ENCODE measurements at regions not wholly inside any gene's neighbourhood (a gene's known extent, or its start where the extent isn't known, plus 50 kb on each side); places are given as distances from the start of the nearest gene placed in this dataset.
A peak's percentile ranks its signal among the peaks of the same experiment; 100 is the strongest.

GRCh38 chr2:58428096-58429013 lies 187.2 kb upstream of the FANCL start:
- peaks cover 7% of the 10 kb centered on the region for H3K4me1 ChIP-seq (ENCODE audit: insufficient read depth, low read length)
- DNase-seq = no peak
- Mint-ChIP-seq H3K27me3 (peaks cover 19 to 30% of the 10 kb centered on the region in 2 donors), H3K36me3 (no peaks in the 10 kb centered on the region), H3K4me3 (peak overlapping the region in 3 of 8 donors; percentile 24 to 32 (median 27)), H3K4me1 (peaks cover 3 to 13% (median 3%) of the 10 kb centered on the region in 4 donors), H3K27ac (no peak overlapping the region), H3K9me3 (peaks cover 0 to 3% (median 0%) of the 10 kb centered on the region in 8 donors)
- no peaks in the 10 kb centered on the region for H3K27me3 ChIP-seq (ENCODE audit: insufficient read depth, low read length)
- POLR2A ChIA-PET (ENCODE audit: partially characterized antibody) = no interaction called here
- no peak overlapping the region for H3K27ac ChIP-seq (ENCODE audit: low read depth, low read length)
- CTCF ChIA-PET (ENCODE audit: partially characterized antibody) = interaction anchor here (0.6 kb wide), 1 partner anchor 1116 kb away, joined by 3 read pairs; no protein-coding TSS in a partner anchor
- H3K9me3 ChIP-seq (ENCODE audit: control insufficient read depth in 1 of 2, low read length in 2 of 2) = no peaks in the 10 kb centered on the region
- no peaks in the 10 kb centered on the region for H3K36me3 ChIP-seq (ENCODE audit: insufficient read depth, low read length)
- intact Hi-C loops (cut with micrococcal nuclease) = no loop called here
- H3K4me3 ChIP-seq (ENCODE audit: low read length in 2 of 2) = no peak overlapping the region

- Mint-ChIP-seq H3K9me3 (peaks cover 0 to 3% (median 0%) of the 10 kb centered on the region in 8 donors), H3K4me3 (peak overlapping the region in 6 of 8 donors; percentile 10 to 32 (median 21)), H3K36me3 (no peaks in the 10 kb centered on the region), H3K27me3 (peaks cover 19 to 30% of the 10 kb centered on the region in 2 donors), H3K27ac (no peak overlapping the region), H3K4me1 (peaks cover 3 to 13% (median 3%) of the 10 kb centered on the region in 4 donors)
- intact Hi-C loops (cut with micrococcal nuclease) = no loop called here
- Histone ChIP-seq H3K4me1 (ENCODE audit: insufficient read depth, low read length) (peaks cover 7% of the 10 kb centered on the region), H3K36me3 (ENCODE audit: insufficient read depth, low read length) (no peaks in the 10 kb centered on the region), H3K27me3 (ENCODE audit: insufficient read depth, low read length) (no peaks in the 10 kb centered on the region), H3K4me3 (ENCODE audit: low read length in 2 of 2) (no peak overlapping the region), H3K27ac (ENCODE audit: low read depth, low read length) (no peak overlapping the region), H3K9me3 (ENCODE audit: control insufficient read depth in 1 of 2, low read length in 2 of 2) (no peaks in the 10 kb centered on the region)
- DNase-seq = no peak
- ChIA-PET POLR2A (ENCODE audit: partially characterized antibody) (no interaction called here), CTCF (ENCODE audit: partially characterized antibody) (interaction anchor here (0.6 kb wide), 1 partner anchor 1116 kb away, joined by 3 read pairs; no protein-coding TSS in a partner anchor)
Observed at GRCh38 chr2:58427572-58428095, 186.5 kb upstream of the FANCL start.

GRCh38 chr2:58425368-58425767 lies 184.2 kb upstream of the FANCL start:
- no peak overlapping the region for H3K27ac Mint-ChIP-seq
- H3K4me3 ChIP-seq (ENCODE audit: low read length in 2 of 2) = no peak overlapping the region

GRCh38 chr2:58419983-58420382 lies 178.9 kb upstream of the FANCL start:
- ChIA-PET POLR2A (ENCODE audit: partially characterized antibody) (no interaction called here), CTCF (ENCODE audit: partially characterized antibody) (no interaction called here)
- H3K36me3 Mint-ChIP-seq = no peaks in the 10 kb centered on the region
- DNase-seq = no peak
- no peaks in the 10 kb centered on the region for H3K4me1 Mint-ChIP-seq
- H3K9me3 ChIP-seq (ENCODE audit: control insufficient read depth in 1 of 2, low read length in 2 of 2) = no peaks in the 10 kb centered on the region
- no peak overlapping the region for H3K27ac ChIP-seq (ENCODE audit: low read depth, low read length)
- H3K9me3 Mint-ChIP-seq = no peaks in the 10 kb centered on the region
- no peak overlapping the region for H3K27ac Mint-ChIP-seq
- no peak overlapping the region for H3K4me3 Mint-ChIP-seq
- H3K4me1 ChIP-seq (ENCODE audit: insufficient read depth, low read length) = no peaks in the 10 kb centered on the region
- no peaks in the 10 kb centered on the region for H3K36me3 ChIP-seq (ENCODE audit: insufficient read depth, low read length)
- intact Hi-C loops (cut with micrococcal nuclease) = no loop called here
- no peaks in the 10 kb centered on the region for H3K27me3 ChIP-seq (ENCODE audit: insufficient read depth, low read length)
- peaks cover 1 to 4% of the 10 kb centered on the region in 2 donors for H3K27me3 Mint-ChIP-seq
- H3K4me3 ChIP-seq (ENCODE audit: low read length in 2 of 2) = no peak overlapping the region

More at GRCh38 chr2:58425368-58425767, 184.2 kb upstream of the FANCL start:
- Histone ChIP-seq H3K36me3 (ENCODE audit: insufficient read depth, low read length) (no peaks in the 10 kb centered on the region), H3K9me3 (ENCODE audit: control insufficient read depth in 1 of 2, low read length in 2 of 2) (no peaks in the 10 kb centered on the region), H3K27me3 (ENCODE audit: insufficient read depth, low read length) (no peaks in the 10 kb centered on the region), H3K4me1 (ENCODE audit: insufficient read depth, low read length) (peaks cover 7% of the 10 kb centered on the region), H3K27ac (ENCODE audit: low read depth, low read length) (no peak overlapping the region)
- Mint-ChIP-seq H3K27me3 (peaks cover 20 to 30% of the 10 kb centered on the region in 2 donors), H3K4me1 (peaks cover 3 to 13% (median 3%) of the 10 kb centered on the region in 4 donors), H3K4me3 (no peak overlapping the region), H3K36me3 (no peaks in the 10 kb centered on the region), H3K9me3 (peaks cover 0 to 3% (median 0%) of the 10 kb centered on the region in 8 donors)
- ChIA-PET POLR2A (ENCODE audit: partially characterized antibody) (no interaction called here), CTCF (ENCODE audit: partially characterized antibody) (no interaction called here)
- DNase-seq = no peak
- intact Hi-C loops (cut with micrococcal nuclease) = no loop called here

- Histone ChIP-seq H3K9me3 (ENCODE audit: control insufficient read depth in 1 of 2, low read length in 2 of 2) (no peaks in the 10 kb centered on the region), H3K4me3 (ENCODE audit: low read length in 2 of 2) (no peak overlapping the region), H3K27ac (ENCODE audit: low read depth, low read length) (no peak overlapping the region), H3K27me3 (ENCODE audit: insufficient read depth, low read length) (no peaks in the 10 kb centered on the region), H3K36me3 (ENCODE audit: insufficient read depth, low read length) (no peaks in the 10 kb centered on the region), H3K4me1 (ENCODE audit: insufficient read depth, low read length) (no peaks in the 10 kb centered on the region)
- Mint-ChIP-seq H3K4me1 (no peaks in the 10 kb centered on the region), H3K36me3 (no peaks in the 10 kb centered on the region), H3K27ac (no peak overlapping the region), H3K9me3 (no peaks in the 10 kb centered on the region), H3K27me3 (peaks cover 1 to 2% of the 10 kb centered on the region in 2 donors), H3K4me3 (no peak overlapping the region)
- no peak for DNase-seq
- ChIA-PET CTCF (ENCODE audit: partially characterized antibody) (no interaction called here), POLR2A (ENCODE audit: partially characterized antibody) (no interaction called here)
- intact Hi-C loops (cut with micrococcal nuclease) = no loop called here
Observed at GRCh38 chr2:58416696-58417095, 175.6 kb upstream of the FANCL start.

- Mint-ChIP-seq H3K9me3 (no peaks in the 10 kb centered on the region), H3K36me3 (no peaks in the 10 kb centered on the region), H3K4me1 (no peaks in the 10 kb centered on the region), H3K4me3 (no peak overlapping the region), H3K27ac (no peak overlapping the region), H3K27me3 (no peaks in the 10 kb centered on the region)
- Histone ChIP-seq H3K4me3 (ENCODE audit: low read length in 2 of 2) (no peak overlapping the region), H3K27ac (ENCODE audit: low read depth, low read length) (no peak overlapping the region), H3K36me3 (ENCODE audit: insufficient read depth, low read length) (no peaks in the 10 kb centered on the region), H3K4me1 (ENCODE audit: insufficient read depth, low read length) (no peaks in the 10 kb centered on the region), H3K27me3 (ENCODE audit: insufficient read depth, low read length) (no peaks in the 10 kb centered on the region), H3K9me3 (ENCODE audit: control insufficient read depth in 1 of 2, low read length in 2 of 2) (no peaks in the 10 kb centered on the region)
- intact Hi-C loops (cut with micrococcal nuclease) = no loop called here
- no peak for DNase-seq
- ChIA-PET POLR2A (ENCODE audit: partially characterized antibody) (no interaction called here), CTCF (ENCODE audit: partially characterized antibody) (no interaction called here)
Observed at GRCh38 chr2:58414506-58414905, 173.4 kb upstream of the FANCL start.

- Histone ChIP-seq H3K9me3 (ENCODE audit: control insufficient read depth in 1 of 2, low read length in 2 of 2) (no peaks in the 10 kb centered on the region), H3K27ac (ENCODE audit: low read depth, low read length) (no peak overlapping the region), H3K4me1 (ENCODE audit: insufficient read depth, low read length) (no peaks in the 10 kb centered on the region), H3K36me3 (ENCODE audit: insufficient read depth, low read length) (no peaks in the 10 kb centered on the region), H3K4me3 (ENCODE audit: low read length in 2 of 2) (no peak overlapping the region), H3K27me3 (ENCODE audit: insufficient read depth, low read length) (no peaks in the 10 kb centered on the region)
- Mint-ChIP-seq H3K4me1 (no peaks in the 10 kb centered on the region), H3K36me3 (no peaks in the 10 kb centered on the region), H3K4me3 (no peak overlapping the region), H3K27me3 (peaks cover 0 to 1% of the 10 kb centered on the region in 2 donors), H3K27ac (no peak overlapping the region), H3K9me3 (no peaks in the 10 kb centered on the region)
- DNase-seq = no peak
- ChIA-PET POLR2A (ENCODE audit: partially characterized antibody) (no interaction called here), CTCF (ENCODE audit: partially characterized antibody) (no interaction called here)
- intact Hi-C loops (cut with micrococcal nuclease) = no loop called here
Observed at GRCh38 chr2:58410549-58410948, 169.4 kb upstream of the FANCL start.
